ENCODE measurements at regions not wholly inside any gene's neighbourhood (a gene's known extent, or its start where the extent isn't known, plus 50 kb on each side); places are given as distances from the start of the nearest gene placed in this dataset.

- 57 to 63% methylated on average over 3 of the region's 3 CpGs for WGBS, 2 donors
- H3K9me3 ChIP-seq = no peaks in the 10 kb centered on the region
- intact Hi-C loops (cut with DNase I) = no loop called here
- no peaks in the 10 kb centered on the region for H3K4me1 ChIP-seq
- H3K4me3 ChIP-seq = no peak overlapping the region
- no peaks in the 10 kb centered on the region for H3K27me3 ChIP-seq
- DNase-seq (no peak), ATAC-seq (no peak)
- TF ChIP-seq CTCF (IDR thresholded peaks at IDR 0.05) (no peak), POLR2A (IDR thresholded peaks at IDR 0.05) (no peak)
- no peak overlapping the region for H3K27ac ChIP-seq
- H3K36me3 ChIP-seq (replicated peaks in 1 of 2; ENCODE audit: insufficient read depth in 1 of 2, low read depth in 2 of 2) = no peaks in the 10 kb centered on the region
Measured at GRCh38 chr15:37339437-37339836, 239.1 kb upstream of the MEIS2 start.

GRCh38 chr15:37339856-37340255, 239.5 kb upstream of the MEIS2 start:
- no peaks in the 10 kb centered on the region for H3K4me1 ChIP-seq
- no peak overlapping the region for H3K27ac ChIP-seq
- intact Hi-C loops (cut with DNase I) = no loop called here
- TF ChIP-seq POLR2A (IDR thresholded peaks at IDR 0.05) (no peak), CTCF (IDR thresholded peaks at IDR 0.05) (no peak)
- ATAC-seq (no peak), DNase-seq (no peak)
- H3K9me3 ChIP-seq = no peaks in the 10 kb centered on the region
- H3K4me3 ChIP-seq = no peak overlapping the region
- no peaks in the 10 kb centered on the region for H3K27me3 ChIP-seq
- no peaks in the 10 kb centered on the region for H3K36me3 ChIP-seq (replicated peaks in 1 of 2; ENCODE audit: insufficient read depth in 1 of 2, low read depth in 2 of 2)
- WGBS, 2 donors = 52 to 56% methylated on average over 3 of the region's 3 CpGs

GRCh38 chr15:37340438-37340837, 240.1 kb upstream of the MEIS2 start:
- TF ChIP-seq POLR2A (IDR thresholded peaks at IDR 0.05) (no peak), CTCF (IDR thresholded peaks at IDR 0.05) (no peak)

GRCh38 chr15:37359101-37359892, 258.9 kb upstream of the MEIS2 start:
- TF ChIP-seq CTCF (IDR thresholded peaks at IDR 0.05) (no peak), POLR2A (IDR thresholded peaks at IDR 0.05) (no peak)
- intact Hi-C loops (cut with DNase I) = no loop called here
- ATAC-seq = no peak
- no peaks in the 10 kb centered on the region for H3K4me1 ChIP-seq
- 67 to 69% methylated on average over 8 of the region's 8 CpGs for WGBS, 2 donors
- DNase-seq = no peak
- H3K27me3 ChIP-seq = no peaks in the 10 kb centered on the region
- H3K4me3 ChIP-seq = no peak overlapping the region
- H3K36me3 ChIP-seq (replicated peaks in 1 of 2; ENCODE audit: insufficient read depth in 1 of 2, low read depth in 2 of 2) = no peaks in the 10 kb centered on the region
- no peaks in the 10 kb centered on the region for H3K9me3 ChIP-seq
- H3K27ac ChIP-seq = no peak overlapping the region

More at GRCh38 chr15:37340438-37340837, 240.1 kb upstream of the MEIS2 start:
- intact Hi-C loops (cut with DNase I) = no loop called here
- DNase-seq = no peak
- Histone ChIP-seq H3K27me3 (no peaks in the 10 kb centered on the region), H3K27ac (no peak overlapping the region), H3K9me3 (no peaks in the 10 kb centered on the region), H3K4me3 (no peak overlapping the region), H3K36me3 (replicated peaks in 1 of 2; ENCODE audit: insufficient read depth in 1 of 2, low read depth in 2 of 2) (no peaks in the 10 kb centered on the region), H3K4me1 (no peaks in the 10 kb centered on the region)
- 60 to 68% methylated on average over 2 of the region's 2 CpGs for WGBS, 2 donors
- no peak for ATAC-seq

- DNase-seq (no peak), ATAC-seq (no peak)
- WGBS, 2 donors = 81 to 89% methylated on average over 6 of the region's 6 CpGs
- intact Hi-C loops (cut with DNase I) = no loop called here
- H3K27ac ChIP-seq = no peak overlapping the region
- H3K27me3 ChIP-seq = no peaks in the 10 kb centered on the region
- no peaks in the 10 kb centered on the region for H3K36me3 ChIP-seq (replicated peaks in 1 of 2; ENCODE audit: insufficient read depth in 1 of 2, low read depth in 2 of 2)
- H3K4me3 ChIP-seq = no peak overlapping the region
- TF ChIP-seq CTCF (IDR thresholded peaks at IDR 0.05) = no peak
- TF ChIP-seq POLR2A (IDR thresholded peaks at IDR 0.05) = no peak
- no peaks in the 10 kb centered on the region for H3K4me1 ChIP-seq
- H3K9me3 ChIP-seq = no peaks in the 10 kb centered on the region
Measured at GRCh38 chr15:37359893-37360290, 259.5 kb upstream of the MEIS2 start.
